ENCODE measurements at regions not wholly inside any gene's neighbourhood (a gene's known extent, or its start where the extent isn't known, plus 50 kb on each side); places are given as distances from the start of the nearest gene placed in this dataset.

DNA sequence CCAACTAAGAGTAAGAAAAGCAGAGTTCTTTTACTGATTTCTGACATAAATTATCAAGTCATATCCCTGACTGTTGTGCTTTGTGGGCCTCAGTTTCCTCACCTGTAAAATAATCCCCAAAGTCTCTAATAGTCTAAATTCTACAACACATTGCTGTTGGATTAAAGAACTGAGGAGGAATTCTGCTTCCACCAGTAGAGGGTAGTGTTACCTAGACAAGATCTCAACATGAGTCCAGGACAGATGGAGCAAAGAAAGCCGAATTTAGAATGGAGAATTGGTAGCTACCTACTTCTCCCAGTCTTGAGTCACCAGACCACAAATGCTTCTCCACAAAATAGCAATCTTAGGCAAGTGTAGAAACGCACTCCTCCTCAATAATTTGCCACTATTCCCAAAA lies 462.5 kb upstream of the FSHR start:
- TF ChIP-seq POLR2A (IDR thresholded peaks at IDR 0.05) (no peak), POLR2AphosphoS5 (IDR thresholded peaks at IDR 0.05) (no peak), EP300 (IDR thresholded peaks at IDR 0.05) (no peak)
- TF ChIP-seq, protein P1, sequence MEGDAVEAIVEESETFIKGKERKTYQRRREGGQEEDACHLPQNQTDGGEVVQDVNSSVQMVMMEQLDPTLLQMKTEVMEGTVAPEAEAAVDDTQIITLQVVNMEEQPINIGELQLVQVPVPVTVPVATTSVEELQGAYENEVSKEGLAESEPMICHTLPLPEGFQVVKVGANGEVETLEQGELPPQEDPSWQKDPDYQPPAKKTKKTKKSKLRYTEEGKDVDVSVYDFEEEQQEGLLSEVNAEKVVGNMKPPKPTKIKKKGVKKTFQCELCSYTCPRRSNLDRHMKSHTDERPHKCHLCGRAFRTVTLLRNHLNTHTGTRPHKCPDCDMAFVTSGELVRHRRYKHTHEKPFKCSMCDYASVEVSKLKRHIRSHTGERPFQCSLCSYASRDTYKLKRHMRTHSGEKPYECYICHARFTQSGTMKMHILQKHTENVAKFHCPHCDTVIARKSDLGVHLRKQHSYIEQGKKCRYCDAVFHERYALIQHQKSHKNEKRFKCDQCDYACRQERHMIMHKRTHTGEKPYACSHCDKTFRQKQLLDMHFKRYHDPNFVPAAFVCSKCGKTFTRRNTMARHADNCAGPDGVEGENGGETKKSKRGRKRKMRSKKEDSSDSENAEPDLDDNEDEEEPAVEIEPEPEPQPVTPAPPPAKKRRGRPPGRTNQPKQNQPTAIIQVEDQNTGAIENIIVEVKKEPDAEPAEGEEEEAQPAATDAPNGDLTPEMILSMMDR (IDR thresholded peaks at IDR 0.05), result no peak
